HEK293T (cell line): ENCODE measurements at regions not wholly inside any gene's neighbourhood (a gene's known extent, or its start where the extent isn't known, plus 50 kb on each side); places are given as distances from the start of the nearest gene placed in this dataset.

ENCODE experiments used
- BHLHE40 ChIP-seq: fragments of 450-650 bp; IDR thresholded peaks from 2 replicates; pipeline ENCODE4 v1.6.1; 2016; ENCODE audit warnings: mild to moderate bottlenecking, moderate library complexity, borderline replicate concordance
- FOXK2 ChIP-seq: fragments of 450-650 bp; IDR thresholded peaks from 2 replicates; pipeline ENCODE4 v1.6.1; 2016; ENCODE audit warnings: mild to moderate bottlenecking
- FOXM1 ChIP-seq: fragments of 450-650 bp; IDR thresholded peaks from 2 replicates; pipeline ENCODE4 v1.6.1; 2017; ENCODE audit warnings: mild to moderate bottlenecking, borderline replicate concordance
- SP1 ChIP-seq: fragments of 450-650 bp; IDR thresholded peaks from 2 replicates; pipeline ENCODE4 v1.6.1; 2017
- TARDBP ChIP-seq: fragments of 450-650 bp; IDR thresholded peaks from 2 replicates; pipeline ENCODE4 v1.6.1; 2016
- TF ChIP-seq, protein P1 (sequence below): fragments of 450-650 bp; IDR thresholded peaks from 2 replicates; pipeline ENCODE4 v1.6.1; 2016

DNA sequence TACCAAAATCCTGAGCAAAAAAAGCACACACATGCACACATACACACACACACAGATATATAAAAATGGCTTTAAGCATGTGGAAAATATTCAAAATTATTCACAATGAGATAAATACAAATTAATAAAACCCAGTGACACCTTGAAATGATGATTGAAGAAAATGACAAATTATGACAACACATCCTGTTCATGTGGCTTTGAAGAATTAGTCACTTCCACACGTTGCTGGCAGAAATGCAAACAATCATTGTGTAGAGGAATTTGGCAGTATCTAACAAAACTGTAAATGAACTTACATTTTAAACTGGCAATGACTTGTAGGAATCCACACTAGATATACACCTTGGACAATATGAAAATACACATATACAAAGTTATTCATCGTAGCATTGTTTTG, 95.8 kb upstream of the RGPD4 start:
- TF ChIP-seq FOXK2 (no peak), TARDBP (no peak), FOXM1 (no peak), SP1 (no peak), BHLHE40 (no peak)
- TF ChIP-seq, protein P1, sequence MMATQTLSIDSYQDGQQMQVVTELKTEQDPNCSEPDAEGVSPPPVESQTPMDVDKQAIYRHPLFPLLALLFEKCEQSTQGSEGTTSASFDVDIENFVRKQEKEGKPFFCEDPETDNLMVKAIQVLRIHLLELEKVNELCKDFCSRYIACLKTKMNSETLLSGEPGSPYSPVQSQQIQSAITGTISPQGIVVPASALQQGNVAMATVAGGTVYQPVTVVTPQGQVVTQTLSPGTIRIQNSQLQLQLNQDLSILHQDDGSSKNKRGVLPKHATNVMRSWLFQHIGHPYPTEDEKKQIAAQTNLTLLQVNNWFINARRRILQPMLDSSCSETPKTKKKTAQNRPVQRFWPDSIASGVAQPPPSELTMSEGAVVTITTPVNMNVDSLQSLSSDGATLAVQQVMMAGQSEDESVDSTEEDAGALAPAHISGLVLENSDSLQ: no peak
